BLaER1 treated with 17β-estradiol and CSF1 and Interleukin-3, amounts not matched to agents 10 nM and 100 nM (cell line): ENCODE measurements at regions not wholly inside any gene's neighbourhood (a gene's known extent, or its start where the extent isn't known, plus 50 kb on each side); places are given as distances from the start of the nearest gene placed in this dataset.

ENCODE experiments used
- H3K27ac ChIP-seq, 11 experiments: shearing (Covaris generic); formaldehyde crosslinking; 2 replicates each; pipeline ENCODE4 v1.8.1; 2022
- H3K27me3 ChIP-seq, 11 experiments: shearing (Covaris generic); formaldehyde crosslinking; 2 replicates each; pipeline ENCODE4 v1.8.1; 2022
- H3K36me3 ChIP-seq, 11 experiments: shearing (Covaris generic); formaldehyde crosslinking; 2 replicates each; pipeline ENCODE4 v1.8.1; 2022
- H3K4me1 ChIP-seq, 10 experiments: shearing (Covaris generic); formaldehyde crosslinking; 2 replicates each; pipeline ENCODE4 v1.8.1; 2022
- H3K4me2 ChIP-seq, 11 experiments: shearing (Covaris generic); formaldehyde crosslinking; 2 replicates each; pipeline ENCODE4 v1.8.1; 2022
- H3K4me3 ChIP-seq, 10 experiments: shearing (Covaris generic); formaldehyde crosslinking; 2 replicates each; pipeline ENCODE4 v1.8.1; 2022
- H3K9ac ChIP-seq, 11 experiments: shearing (Covaris generic); formaldehyde crosslinking; 2 replicates each; pipeline ENCODE4 v1.8.1; 2022
- H3K9me3 ChIP-seq, 11 experiments: shearing (Covaris generic); formaldehyde crosslinking; replicated peaks in 1 of 11; 2 replicates each; pipeline ENCODE4 v1.8.1; 2022
- H4K20me1 ChIP-seq, 11 experiments: shearing (Covaris generic); formaldehyde crosslinking; 2 replicates each; pipeline ENCODE4 v1.8.1; 2022
- Cebpa-rat ChIP-seq, 11 experiments: shearing (Covaris generic); IDR thresholded peaks; 2 replicates each; pipeline ENCODE4 v1.8.1; 2022

DNA sequence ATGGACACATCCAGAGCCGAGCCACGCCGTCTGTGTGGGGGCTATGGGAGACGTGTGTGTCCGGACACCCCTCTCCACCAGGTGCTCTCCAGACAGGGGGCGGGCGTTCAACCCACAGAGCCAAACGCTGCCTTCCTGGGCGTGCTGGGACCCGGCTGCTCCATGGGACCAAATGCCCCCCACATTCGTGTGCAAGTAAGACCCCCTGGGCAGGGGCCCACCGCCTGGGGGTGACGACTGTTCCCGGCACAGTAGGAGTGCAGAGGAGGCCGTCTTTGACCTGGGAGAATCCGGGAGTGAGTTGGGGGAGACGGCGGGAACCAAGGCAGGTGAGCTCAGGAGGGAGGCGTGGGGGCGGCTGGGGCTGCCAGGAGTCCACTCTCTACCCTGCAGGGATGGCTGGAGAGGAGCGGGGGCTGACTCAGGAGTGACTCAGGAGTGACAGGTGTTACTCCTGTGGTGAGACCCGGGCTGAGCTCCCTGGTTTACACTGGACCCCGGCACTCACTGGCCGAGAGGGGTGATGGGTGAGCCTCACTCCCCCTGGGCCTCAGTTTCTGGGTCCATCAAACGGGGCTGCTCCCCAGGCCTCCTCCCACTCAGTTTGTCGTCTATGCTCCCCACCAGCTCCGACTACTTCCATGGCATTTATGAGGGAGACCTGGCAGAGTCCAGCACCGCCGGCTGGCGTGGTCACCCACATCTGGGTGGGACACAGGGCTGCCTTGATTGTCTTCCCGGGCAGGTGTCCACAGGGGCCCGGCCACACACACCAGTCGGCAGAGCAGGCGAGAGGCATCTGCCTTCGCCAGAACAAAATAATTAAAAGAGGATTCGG lies 95.0 kb downstream of the MICALL2 start:
- no peak overlapping the region for H3K4me3 ChIP-seq
- H3K9ac ChIP-seq: no peak overlapping the region
- peaks cover 11 to 53% (median 34%) of the 10 kb centered on the region in 10 experiments for H3K4me1 ChIP-seq
- H3K36me3 ChIP-seq: no peaks in the 10 kb centered on the region
- H3K27me3 ChIP-seq: peaks cover 0 to 25% (median 0%) of the 10 kb centered on the region in 11 experiments; a peak in 7 of 22 replicates
- H3K9me3 ChIP-seq: peaks cover 0 to 7% (median 0%) of the 10 kb centered on the region in 11 experiments; a peak in 5 of 22 replicates
- no peak overlapping the region for H3K4me2 ChIP-seq
- TF ChIP-seq Cebpa-rat (IDR thresholded peaks at IDR 0.05): no peak
- H4K20me1 ChIP-seq: peaks cover 0 to 13% (median 0%) of the 10 kb centered on the region in 11 experiments; a peak in 3 of 22 replicates
- H3K27ac ChIP-seq: no peak overlapping the region

DNA sequence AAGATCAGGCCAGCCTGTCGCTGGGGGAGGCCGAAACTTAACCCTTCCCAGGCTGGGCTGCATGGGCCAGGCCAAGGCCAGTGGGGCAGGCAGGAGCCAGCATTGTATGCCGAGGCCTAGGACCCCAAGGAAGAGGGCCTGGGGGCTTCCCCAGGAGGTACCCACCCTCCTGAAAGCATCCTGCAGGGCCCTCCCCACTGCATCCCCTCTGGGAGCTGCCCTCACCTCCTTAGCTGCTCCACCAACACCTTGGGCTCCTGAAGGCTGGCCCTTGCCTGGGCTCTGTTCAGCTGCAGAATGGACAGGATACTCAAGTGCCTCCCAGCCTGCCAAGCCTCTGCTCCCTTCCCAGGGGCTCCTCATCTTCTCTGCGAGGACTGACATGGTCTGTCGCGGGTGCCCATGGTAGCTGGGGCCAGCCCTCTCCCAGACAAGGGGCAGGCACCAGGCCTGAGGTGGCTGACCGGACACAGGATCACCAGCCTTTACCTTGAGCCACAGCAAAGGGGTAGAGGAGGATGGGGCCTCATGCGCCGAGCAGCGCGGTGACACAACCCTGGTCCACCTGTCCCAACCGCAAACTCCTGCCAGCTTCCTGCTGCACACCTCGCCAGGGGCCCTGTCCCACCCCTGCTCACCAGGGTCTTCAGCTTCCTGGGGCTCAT lies 94.2 kb downstream of the MICALL2 start:
- Histone ChIP-seq H3K4me3 (no peak overlapping the region), H3K27ac (no peak overlapping the region), H3K27me3 (peaks cover 0 to 25% (median 0%) of the 10 kb centered on the region in 11 experiments; a peak in 7 of 22 replicates), H4K20me1 (peaks cover 0 to 17% (median 0%) of the 10 kb centered on the region in 11 experiments; a peak in 3 of 22 replicates), H3K4me1 (peaks cover 11 to 55% (median 38%) of the 10 kb centered on the region in 10 experiments), H3K9ac (no peak overlapping the region), H3K9me3 (peaks cover 0 to 7% (median 0%) of the 10 kb centered on the region in 11 experiments; a peak in 5 of 22 replicates), H3K4me2 (peak overlapping the region in 1 of 11 experiments; percentile 84; a peak in 2 of 22 replicates), H3K36me3 (no peaks in the 10 kb centered on the region)
- no peak for TF ChIP-seq Cebpa-rat (IDR thresholded peaks at IDR 0.05)

DNA sequence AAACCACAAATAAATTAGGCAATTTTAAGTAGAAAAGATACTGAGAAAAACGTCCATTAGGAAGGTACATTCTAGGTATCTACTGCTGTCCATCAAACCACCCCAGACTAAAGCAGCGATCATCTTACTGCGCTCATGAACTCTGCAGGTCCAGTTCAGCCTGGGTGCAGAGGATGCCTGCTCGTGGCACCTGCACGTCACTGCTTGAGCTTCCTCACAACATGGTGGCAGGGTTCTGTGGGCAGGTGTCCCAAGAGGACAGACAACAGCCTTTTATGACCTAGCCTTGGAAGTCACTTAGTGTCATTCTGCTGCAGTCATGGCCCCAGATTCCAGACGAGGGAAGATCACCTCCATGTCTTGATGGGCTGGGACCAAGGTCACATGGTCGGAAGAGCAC lies 93.4 kb downstream of the MICALL2 start:
- H3K4me2 ChIP-seq: peak overlapping the region in 3 of 11 experiments; percentile 79 to 84 (median 83); a peak in 5 of 22 replicates
- H4K20me1 ChIP-seq: peaks cover 0 to 18% (median 0%) of the 10 kb centered on the region in 11 experiments; a peak in 3 of 22 replicates
- TF ChIP-seq Cebpa-rat (IDR thresholded peaks at IDR 0.05): no peak
- peaks cover 0 to 25% (median 0%) of the 10 kb centered on the region in 11 experiments; a peak in 7 of 22 replicates for H3K27me3 ChIP-seq
- H3K9ac ChIP-seq: no peak overlapping the region
- H3K9me3 ChIP-seq: peaks cover 0 to 7% (median 0%) of the 10 kb centered on the region in 11 experiments; a peak in 5 of 22 replicates
- H3K4me3 ChIP-seq: no peak overlapping the region
- no peaks in the 10 kb centered on the region for H3K36me3 ChIP-seq
- H3K4me1 ChIP-seq: peaks cover 11 to 54% (median 35%) of the 10 kb centered on the region in 10 experiments
- no peak overlapping the region for H3K27ac ChIP-seq

DNA sequence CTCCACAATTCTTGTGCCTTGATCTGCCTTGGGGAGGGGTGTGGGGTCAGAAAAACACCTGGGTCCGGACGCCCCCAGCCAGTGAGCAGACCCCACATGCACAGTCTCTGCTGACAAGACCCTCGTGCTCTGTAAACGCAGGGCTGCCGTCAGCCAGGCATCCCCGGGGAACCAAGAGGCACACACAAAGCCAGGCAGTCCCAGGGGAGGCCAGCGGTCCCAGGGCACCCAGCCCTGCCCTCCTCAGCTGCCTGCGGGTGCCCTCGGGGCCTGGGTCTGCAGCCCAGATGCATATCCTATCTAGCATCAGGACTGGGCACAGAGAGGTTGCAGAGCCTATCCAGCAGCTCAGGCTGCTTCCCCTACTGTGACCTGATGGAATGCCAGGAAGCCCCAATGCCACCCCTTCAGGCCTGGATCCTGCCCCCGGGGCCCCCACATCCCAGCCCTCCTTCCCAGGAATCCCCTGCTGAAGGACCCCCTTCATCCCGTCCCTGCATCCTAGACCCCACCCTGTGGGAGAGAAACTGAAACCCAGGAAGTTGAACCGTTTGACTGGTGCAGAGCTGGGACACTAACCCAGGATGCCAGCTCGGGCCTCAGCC lies 92.4 kb downstream of the MICALL2 start:
- H3K4me1 ChIP-seq: peaks cover 11 to 56% (median 42%) of the 10 kb centered on the region in 10 experiments
- no peak overlapping the region for H3K4me3 ChIP-seq
- peak overlapping the region; percentile 11 to 98 (median 84); a peak in 20 of 22 replicates for H3K4me2 ChIP-seq
- H3K27ac ChIP-seq: no peak overlapping the region
- TF ChIP-seq Cebpa-rat (IDR thresholded peaks at IDR 0.05): no peak
- H3K9me3 ChIP-seq: peaks cover 0 to 7% (median 0%) of the 10 kb centered on the region in 11 experiments; a peak in 5 of 22 replicates
- H3K9ac ChIP-seq: peak overlapping the region in 3 of 11 experiments; percentile 17 to 27 (median 23); a peak in 3 of 22 replicates
- H3K36me3 ChIP-seq: no peaks in the 10 kb centered on the region
- H3K27me3 ChIP-seq: peaks cover 0 to 25% (median 0%) of the 10 kb centered on the region in 11 experiments; a peak in 7 of 22 replicates
- peaks cover 0 to 18% (median 0%) of the 10 kb centered on the region in 11 experiments; a peak in 3 of 22 replicates for H4K20me1 ChIP-seq

DNA sequence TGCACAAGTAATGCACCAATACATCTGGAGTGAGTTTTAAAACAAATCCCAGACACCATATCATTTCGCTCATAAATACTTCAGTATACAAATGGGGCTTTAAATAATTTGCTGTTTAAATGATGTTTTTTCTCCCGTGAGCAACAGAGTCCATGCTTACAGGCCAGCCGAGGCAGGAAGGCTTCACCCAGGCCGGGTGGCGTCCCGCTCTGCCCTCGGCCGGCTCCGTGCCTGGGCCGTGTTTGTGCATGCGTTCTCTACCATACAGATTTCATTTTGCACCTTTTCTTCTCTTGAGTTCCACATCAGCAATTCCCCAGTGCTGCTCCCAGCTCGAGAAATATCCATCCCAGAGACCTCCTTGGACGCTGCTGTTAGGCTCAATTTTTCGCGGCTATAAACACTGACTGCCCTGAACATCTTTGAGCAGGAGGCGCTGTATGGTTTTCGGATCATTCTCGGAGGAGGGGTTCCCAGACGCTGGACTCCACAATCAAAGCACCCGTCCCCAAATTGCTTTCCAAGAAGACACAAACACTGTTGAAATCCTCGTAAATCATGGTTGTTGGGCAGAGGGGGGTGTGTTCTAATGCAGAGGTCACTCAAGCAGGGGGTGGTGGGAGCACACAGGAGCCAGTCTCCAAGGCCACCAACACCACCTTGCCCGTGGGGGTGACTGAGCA lies 91.6 kb downstream of the MICALL2 start:
- no peak for TF ChIP-seq Cebpa-rat (IDR thresholded peaks at IDR 0.05)
- peak overlapping the region in 2 of 11 experiments; percentile 34 to 60; a peak in 3 of 22 replicates for H3K9ac ChIP-seq
- H3K27me3 ChIP-seq: peaks cover 0 to 25% (median 0%) of the 10 kb centered on the region in 11 experiments; a peak in 7 of 22 replicates

DNA sequence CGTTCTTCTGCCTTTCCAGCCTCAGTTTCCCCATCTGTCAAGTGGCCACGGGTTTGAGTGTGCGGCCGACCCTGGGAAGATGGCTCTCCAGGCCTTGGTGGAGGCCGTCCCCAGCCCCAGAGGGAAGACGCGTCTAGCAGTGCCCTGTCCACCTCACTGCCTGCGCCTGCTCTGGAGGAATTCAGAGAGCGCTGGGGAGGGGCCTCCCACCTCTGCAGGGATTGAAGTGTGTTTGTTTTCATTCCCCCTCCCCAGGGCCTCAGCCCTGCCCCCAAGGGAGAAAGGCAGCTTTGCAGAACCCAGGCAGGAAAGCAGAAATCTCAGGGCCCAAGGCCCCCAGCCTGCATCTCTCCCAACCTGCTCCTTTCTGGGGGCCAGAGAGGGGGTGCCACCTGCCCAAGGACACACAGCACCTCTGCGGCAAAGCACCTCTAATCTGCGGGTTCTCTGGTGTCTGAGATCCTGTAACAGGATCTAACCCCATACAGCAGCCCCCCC lies 91.0 kb downstream of the MICALL2 start:
- peak overlapping the region in 7 of 10 experiments; percentile 48 to 68 (median 53); a peak in 13 of 20 replicates for H3K4me3 ChIP-seq
- H3K4me1 ChIP-seq: peaks cover 11 to 64% (median 42%) of the 10 kb centered on the region in 10 experiments
- peak overlapping the region in 9 of 11 experiments; percentile 15 to 66 (median 52); a peak in 11 of 22 replicates for H3K9ac ChIP-seq
- no peak for TF ChIP-seq Cebpa-rat (IDR thresholded peaks at IDR 0.05)
- peak overlapping the region in 7 of 11 experiments; percentile 9 to 55 (median 38); a peak in 7 of 22 replicates for H3K27ac ChIP-seq
- H3K27me3 ChIP-seq: peaks cover 0 to 25% (median 0%) of the 10 kb centered on the region in 11 experiments; a peak in 7 of 22 replicates
- no peaks in the 10 kb centered on the region for H3K36me3 ChIP-seq
- peaks cover 0 to 7% (median 0%) of the 10 kb centered on the region in 11 experiments; a peak in 5 of 22 replicates for H3K9me3 ChIP-seq
- H3K4me2 ChIP-seq: peak overlapping the region; percentile 79 to 98 (median 88)
- H4K20me1 ChIP-seq: peaks cover 0 to 12% (median 0%) of the 10 kb centered on the region in 11 experiments; a peak in 3 of 22 replicates

More for the DNA sequence above, 91.6 kb downstream of the MICALL2 start:
- Histone ChIP-seq H3K9me3 (peaks cover 0 to 7% (median 0%) of the 10 kb centered on the region in 11 experiments; a peak in 5 of 22 replicates), H3K4me3 (no peak overlapping the region), H3K4me2 (peak overlapping the region; percentile 11 to 98 (median 84); a peak in 20 of 22 replicates), H4K20me1 (peaks cover 0 to 12% (median 0%) of the 10 kb centered on the region in 11 experiments; a peak in 3 of 22 replicates), H3K27ac (no peak overlapping the region), H3K4me1 (peaks cover 11 to 58% (median 42%) of the 10 kb centered on the region in 10 experiments), H3K36me3 (no peaks in the 10 kb centered on the region)
